ENCODE measurements at regions not wholly inside any gene's neighbourhood (a gene's known extent, or its start where the extent isn't known, plus 50 kb on each side); places are given as distances from the start of the nearest gene placed in this dataset.

DNA sequence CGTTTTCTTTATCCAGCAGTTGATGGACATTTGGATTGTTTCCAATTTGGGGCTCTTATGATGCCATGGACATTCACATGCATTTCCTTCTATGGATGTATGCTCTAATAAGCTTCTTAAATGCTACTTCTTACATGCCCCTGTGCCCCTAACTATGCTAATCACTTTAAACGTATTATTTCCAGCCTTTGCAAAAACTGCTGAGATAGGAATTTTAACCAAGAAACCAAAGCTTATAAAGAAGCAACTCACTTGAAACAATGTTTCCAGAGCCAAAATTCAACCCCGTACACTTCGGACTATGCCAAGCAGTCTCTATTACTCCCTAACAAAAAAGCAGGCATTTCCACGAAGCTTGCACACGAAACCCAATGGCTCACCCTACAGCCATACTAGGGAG lies 545.6 kb upstream of the WWC1 start:
- Histone ChIP-seq H3K4me3 (no peak overlapping the region), H3K9me3 (no peaks in the 10 kb centered on the region), H3K27me3 (no peaks in the 10 kb centered on the region)

DNA sequence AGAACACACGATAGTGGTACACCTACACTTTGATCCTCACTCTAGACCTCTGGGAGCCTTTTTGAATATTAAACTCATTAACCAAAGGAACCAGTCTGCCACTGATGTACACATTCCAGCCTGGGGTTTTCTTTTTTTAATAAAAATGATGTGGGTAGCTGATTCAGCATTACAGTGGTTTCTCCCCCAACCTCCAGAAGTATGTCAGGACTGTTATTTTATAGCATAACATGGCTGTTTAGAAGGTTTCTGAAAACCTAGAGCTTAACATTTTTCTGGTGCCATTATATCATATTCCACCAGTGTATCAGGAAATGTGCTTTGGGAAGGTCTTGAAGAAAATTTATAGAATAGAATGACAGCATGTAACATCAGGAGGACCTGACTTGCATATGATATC lies 540.9 kb upstream of the WWC1 start:
- H3K9ac ChIP-seq, result no peak overlapping the region
- no peaks in the 10 kb centered on the region; the same call in 1 of the 2 replicates for H3K4me1 ChIP-seq
- H3K4me2 ChIP-seq, result no peak overlapping the region
- peaks cover 46% of the 10 kb centered on the region for H3K36me3 ChIP-seq
- H3K27me3 ChIP-seq, result no peaks in the 10 kb centered on the region
- no peaks in the 10 kb centered on the region for H3K9me3 ChIP-seq
- no peak for TF ChIP-seq Cebpa-rat (IDR thresholded peaks at IDR 0.05)
- no peak overlapping the region for H3K4me3 ChIP-seq
- peaks cover 6% of the 10 kb centered on the region; the same call in 1 of the 2 replicates for H4K20me1 ChIP-seq
- no peak overlapping the region for H3K27ac ChIP-seq

More for the DNA sequence above, 545.6 kb upstream of the WWC1 start:
- no peak for TF ChIP-seq Cebpa-rat (IDR thresholded peaks at IDR 0.05)
- Histone ChIP-seq H3K9ac (no peak overlapping the region), H3K4me2 (no peak overlapping the region), H3K4me1 (no peaks in the 10 kb centered on the region; the same call in 1 of the 2 replicates), H3K27ac (no peak overlapping the region), H4K20me1 (peaks cover 4% of the 10 kb centered on the region; the same call in 1 of the 2 replicates), H3K36me3 (peaks cover 28% of the 10 kb centered on the region)

DNA sequence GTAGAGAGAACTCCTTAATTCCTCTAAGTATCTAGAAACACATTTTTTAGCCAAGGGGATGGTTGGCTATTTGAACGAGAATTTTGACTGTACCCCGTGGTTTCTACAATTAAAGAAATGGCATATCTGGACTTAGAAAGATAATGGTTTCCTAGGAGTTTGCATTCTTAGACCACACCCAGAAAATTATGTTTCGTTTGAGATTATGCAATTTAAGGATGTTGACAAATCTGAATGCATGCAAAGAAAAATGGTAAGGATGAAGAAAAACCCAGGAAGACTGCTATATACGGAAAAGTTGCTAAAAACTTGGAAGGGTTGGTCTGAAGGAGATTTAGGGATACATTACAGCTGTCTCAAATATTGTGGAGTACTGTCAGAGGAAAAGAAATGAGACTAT lies 538.5 kb upstream of the WWC1 start:
- Histone ChIP-seq H3K4me3 (no peak overlapping the region), H3K9me3 (no peaks in the 10 kb centered on the region), H3K4me2 (no peak overlapping the region), H4K20me1 (peaks cover 6% of the 10 kb centered on the region; the same call in 1 of the 2 replicates), H3K4me1 (no peaks in the 10 kb centered on the region), H3K27ac (no peak overlapping the region), H3K9ac (no peak overlapping the region), H3K36me3 (peaks cover 56% of the 10 kb centered on the region), H3K27me3 (no peaks in the 10 kb centered on the region)
- no peak for TF ChIP-seq Cebpa-rat (IDR thresholded peaks at IDR 0.05)

DNA sequence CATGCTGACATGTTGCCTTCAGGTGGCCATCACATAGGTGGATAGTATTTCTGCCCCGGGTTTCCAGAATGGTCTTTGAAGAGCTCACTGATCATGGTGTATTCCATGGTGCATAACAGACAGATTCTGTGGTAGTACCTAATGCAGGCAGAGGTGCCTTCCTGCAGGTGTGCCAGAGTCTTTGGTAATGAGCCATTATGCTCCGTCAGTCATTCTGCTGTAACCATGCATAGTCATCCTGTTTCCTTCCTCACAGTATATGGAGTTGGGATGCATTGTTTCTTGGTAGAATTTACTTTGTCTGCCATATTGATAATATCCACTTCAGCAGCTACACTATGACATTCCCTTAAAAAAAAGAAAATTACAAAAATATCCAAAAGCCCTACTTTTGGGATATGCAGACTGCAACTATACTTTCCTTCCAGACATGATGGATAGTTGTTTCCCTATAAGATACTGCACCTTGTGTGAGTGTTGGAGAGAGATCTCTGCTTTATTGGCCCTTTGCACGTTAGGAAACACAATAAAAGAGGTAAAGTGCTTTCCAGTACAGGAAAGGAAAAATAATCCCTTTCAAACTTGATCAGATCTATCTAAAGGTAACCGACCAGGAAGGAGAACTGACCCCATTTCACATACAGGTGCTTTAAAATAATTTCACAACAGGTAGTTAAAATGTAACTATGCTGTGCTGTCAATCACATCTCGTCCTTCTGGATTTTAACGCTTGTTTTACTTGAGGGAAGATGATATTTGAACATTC lies 537.5 kb upstream of the WWC1 start:
- H4K20me1 ChIP-seq, result peaks cover 6% of the 10 kb centered on the region; the same call in 1 of the 2 replicates
- no peak overlapping the region for H3K4me2 ChIP-seq
- H3K27me3 ChIP-seq, result no peaks in the 10 kb centered on the region
- H3K4me3 ChIP-seq, result no peak overlapping the region
- H3K27ac ChIP-seq, result no peak overlapping the region
- H3K9me3 ChIP-seq, result no peaks in the 10 kb centered on the region
- H3K36me3 ChIP-seq, result peaks cover 63% of the 10 kb centered on the region
- no peak for TF ChIP-seq Cebpa-rat (IDR thresholded peaks at IDR 0.05)
- H3K4me1 ChIP-seq, result no peaks in the 10 kb centered on the region
- no peak overlapping the region for H3K9ac ChIP-seq

- Histone ChIP-seq H3K4me2 (no peak overlapping the region), H3K27me3 (no peaks in the 10 kb centered on the region), H3K4me3 (no peak overlapping the region), H3K27ac (no peak overlapping the region), H3K9me3 (no peaks in the 10 kb centered on the region), H3K36me3 (peaks cover 68% of the 10 kb centered on the region), H4K20me1 (peaks cover 6% of the 10 kb centered on the region; the same call in 1 of the 2 replicates), H3K4me1 (no peaks in the 10 kb centered on the region), H3K9ac (no peak overlapping the region)
- no peak for TF ChIP-seq Cebpa-rat (IDR thresholded peaks at IDR 0.05)
Observed at GRCh38 chr5:167754501-167755021, 536.9 kb upstream of the WWC1 start.

- Histone ChIP-seq H3K4me1 (no peaks in the 10 kb centered on the region), H3K4me3 (no peak overlapping the region), H3K9me3 (no peaks in the 10 kb centered on the region), H3K27ac (no peak overlapping the region), H3K9ac (no peak overlapping the region), H3K4me2 (no peak overlapping the region), H4K20me1 (peaks cover 6% of the 10 kb centered on the region; the same call in 1 of the 2 replicates), H3K27me3 (no peaks in the 10 kb centered on the region), H3K36me3 (peaks cover 63% of the 10 kb centered on the region)
- TF ChIP-seq Cebpa-rat (IDR thresholded peaks at IDR 0.05), result no peak
Observed at GRCh38 chr5:167755420-167755819, 536.0 kb upstream of the WWC1 start.

GRCh38 chr5:167759057-167759821 lies 532.2 kb upstream of the WWC1 start:
- H3K9ac ChIP-seq, result no peak overlapping the region
- no peaks in the 10 kb centered on the region for H3K27me3 ChIP-seq
- H3K4me3 ChIP-seq, result no peak overlapping the region
- no peaks in the 10 kb centered on the region for H3K9me3 ChIP-seq
- no peak for TF ChIP-seq Cebpa-rat (IDR thresholded peaks at IDR 0.05)
- no peaks in the 10 kb centered on the region for H3K4me1 ChIP-seq
- peaks cover 43% of the 10 kb centered on the region for H3K36me3 ChIP-seq
- H4K20me1 ChIP-seq, result no peaks in the 10 kb centered on the region; the same call in 1 of the 2 replicates
- no peak overlapping the region for H3K27ac ChIP-seq
- no peak overlapping the region for H3K4me2 ChIP-seq

DNA sequence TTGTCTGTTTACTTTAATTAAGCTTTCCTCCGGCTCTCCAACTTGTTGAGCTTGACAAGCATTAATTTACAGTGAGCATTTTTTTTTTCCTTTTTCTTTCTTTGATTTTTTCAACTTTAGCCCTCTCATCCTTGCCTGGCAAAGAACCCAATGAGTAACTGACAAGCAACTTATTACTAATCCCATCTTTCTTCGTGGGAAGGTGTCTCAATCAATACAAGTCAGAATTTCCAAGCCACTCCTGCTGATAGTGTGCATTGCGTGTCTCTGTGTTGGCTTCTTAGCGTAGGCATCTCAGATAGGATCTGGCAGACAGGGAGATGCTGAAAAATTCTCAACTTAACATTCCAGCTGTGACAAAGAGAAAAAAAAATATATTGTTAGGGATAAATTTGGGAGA lies 527.7 kb upstream of the WWC1 start:
- H3K4me1 ChIP-seq, result no peaks in the 10 kb centered on the region
- no peaks in the 10 kb centered on the region for H3K9me3 ChIP-seq
- H3K4me2 ChIP-seq, result no peak overlapping the region
- peaks cover 43% of the 10 kb centered on the region for H3K36me3 ChIP-seq
- no peak overlapping the region for H3K27ac ChIP-seq
- no peak overlapping the region for H3K4me3 ChIP-seq
- no peaks in the 10 kb centered on the region; the same call in 1 of the 2 replicates for H4K20me1 ChIP-seq
- TF ChIP-seq Cebpa-rat (IDR thresholded peaks at IDR 0.05), result no peak
- H3K9ac ChIP-seq, result no peak overlapping the region
- no peaks in the 10 kb centered on the region for H3K27me3 ChIP-seq

- Histone ChIP-seq H3K27ac (no peak overlapping the region), H3K36me3 (peaks cover 44% of the 10 kb centered on the region), H3K27me3 (no peaks in the 10 kb centered on the region), H3K4me1 (no peaks in the 10 kb centered on the region), H4K20me1 (no peaks in the 10 kb centered on the region; the same call in 1 of the 2 replicates), H3K4me3 (no peak overlapping the region), H3K9ac (no peak overlapping the region), H3K4me2 (no peak overlapping the region), H3K9me3 (no peaks in the 10 kb centered on the region)
- no peak for TF ChIP-seq Cebpa-rat (IDR thresholded peaks at IDR 0.05)
Observed at GRCh38 chr5:167764641-167765289, 526.7 kb upstream of the WWC1 start.
